ENCODE measurements at regions not wholly inside any gene's neighbourhood (a gene's known extent, or its start where the extent isn't known, plus 50 kb on each side); places are given as distances from the start of the nearest gene placed in this dataset.

DNA sequence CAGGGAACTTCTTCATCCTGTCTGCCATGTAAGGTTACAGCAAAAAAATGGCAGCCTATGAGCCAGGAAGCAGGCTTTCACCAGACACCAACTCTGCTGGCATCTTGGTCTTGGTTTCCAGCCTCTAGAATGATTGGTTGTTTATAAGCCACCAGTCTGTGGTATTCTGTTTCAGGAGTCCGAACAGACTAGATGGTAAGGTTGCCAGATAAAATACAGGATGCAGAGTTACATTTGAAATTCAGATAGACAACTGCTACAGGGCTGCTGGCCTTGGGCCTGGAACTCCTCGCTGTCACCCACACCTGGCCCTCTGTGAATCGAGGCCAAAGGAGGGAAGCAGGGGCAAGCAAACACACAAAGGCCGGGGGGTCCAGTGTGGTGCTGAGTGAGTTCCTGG, 478.8 kb upstream of the CCL2 start:
- 74 to 90% methylated on average over 4 of the region's 4 CpGs for WGBS, 2 donors
- no peak overlapping the region for H3K4me3 ChIP-seq

DNA sequence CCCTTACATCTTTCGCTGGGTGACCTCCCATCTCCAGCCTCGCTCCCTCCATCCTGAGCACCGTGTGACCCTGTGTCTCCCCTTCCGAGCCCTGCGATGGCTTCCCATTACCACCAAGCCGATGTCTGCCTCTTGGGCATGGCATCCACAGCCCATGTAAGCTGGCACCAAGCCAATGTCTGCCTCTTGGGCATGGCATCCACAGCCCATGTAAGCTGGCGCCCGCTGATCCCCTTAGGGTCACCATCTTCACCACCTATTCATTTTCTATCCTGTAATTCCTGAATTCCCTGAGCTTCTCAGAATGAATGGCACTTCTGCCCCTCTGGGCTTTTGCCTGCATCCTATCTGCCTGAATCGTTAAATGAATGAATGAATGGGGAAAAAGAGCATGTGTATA, 478.2 kb upstream of the CCL2 start:
- Histone ChIP-seq H3K4me3 (no peak overlapping the region), H3K27ac (no peak overlapping the region), H3K4me1 (no peaks in the 10 kb centered on the region), H3K36me3 (no peaks in the 10 kb centered on the region), H3K9me3 (no peaks in the 10 kb centered on the region), H3K27me3 (no peaks in the 10 kb centered on the region)
- TF ChIP-seq EP300 (IDR thresholded peaks at IDR 0.05) = no peak
- TF ChIP-seq, protein P1, sequence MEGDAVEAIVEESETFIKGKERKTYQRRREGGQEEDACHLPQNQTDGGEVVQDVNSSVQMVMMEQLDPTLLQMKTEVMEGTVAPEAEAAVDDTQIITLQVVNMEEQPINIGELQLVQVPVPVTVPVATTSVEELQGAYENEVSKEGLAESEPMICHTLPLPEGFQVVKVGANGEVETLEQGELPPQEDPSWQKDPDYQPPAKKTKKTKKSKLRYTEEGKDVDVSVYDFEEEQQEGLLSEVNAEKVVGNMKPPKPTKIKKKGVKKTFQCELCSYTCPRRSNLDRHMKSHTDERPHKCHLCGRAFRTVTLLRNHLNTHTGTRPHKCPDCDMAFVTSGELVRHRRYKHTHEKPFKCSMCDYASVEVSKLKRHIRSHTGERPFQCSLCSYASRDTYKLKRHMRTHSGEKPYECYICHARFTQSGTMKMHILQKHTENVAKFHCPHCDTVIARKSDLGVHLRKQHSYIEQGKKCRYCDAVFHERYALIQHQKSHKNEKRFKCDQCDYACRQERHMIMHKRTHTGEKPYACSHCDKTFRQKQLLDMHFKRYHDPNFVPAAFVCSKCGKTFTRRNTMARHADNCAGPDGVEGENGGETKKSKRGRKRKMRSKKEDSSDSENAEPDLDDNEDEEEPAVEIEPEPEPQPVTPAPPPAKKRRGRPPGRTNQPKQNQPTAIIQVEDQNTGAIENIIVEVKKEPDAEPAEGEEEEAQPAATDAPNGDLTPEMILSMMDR (IDR thresholded peaks at IDR 0.05) = no peak
- TF ChIP-seq POLR2A (IDR thresholded peaks at IDR 0.05) = no peak
- 74 to 89% methylated on average over 9 of the region's 9 CpGs for WGBS, 2 donors
- DNase-seq (ENCODE audit: low spot score in 2 of 2) = no peak

More for the DNA sequence above, 478.8 kb upstream of the CCL2 start:
- no peak overlapping the region for H3K27ac ChIP-seq
- H3K4me1 ChIP-seq = no peaks in the 10 kb centered on the region
- TF ChIP-seq EP300 (IDR thresholded peaks at IDR 0.05) (no peak), POLR2A (IDR thresholded peaks at IDR 0.05) (no peak)
- TF ChIP-seq, protein P1 (IDR thresholded peaks at IDR 0.05) = no peak
- no peaks in the 10 kb centered on the region for H3K36me3 ChIP-seq
- H3K9me3 ChIP-seq = no peaks in the 10 kb centered on the region
- H3K27me3 ChIP-seq = no peaks in the 10 kb centered on the region
- no peak for DNase-seq (ENCODE audit: low spot score in 2 of 2)

DNA sequence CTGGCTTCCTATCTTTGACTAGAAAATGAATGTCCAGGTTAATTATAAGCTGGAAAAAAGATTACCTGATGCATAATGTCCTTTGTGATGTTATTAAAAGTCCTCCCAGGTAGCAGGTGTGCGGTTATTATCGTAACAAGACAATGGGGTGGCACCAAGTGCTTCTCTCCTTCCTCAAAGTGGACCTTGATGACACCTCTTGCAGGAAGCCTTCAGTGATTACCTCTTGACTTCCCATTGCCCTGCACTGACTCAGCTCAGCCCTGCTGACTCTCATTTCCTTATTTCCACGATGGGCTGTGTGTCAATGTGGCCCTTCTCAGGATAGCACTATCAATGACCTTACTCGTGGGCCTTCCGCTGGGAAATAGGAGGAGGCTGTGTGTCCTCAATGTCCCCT, 477.4 kb upstream of the CCL2 start:
- no peak overlapping the region for H3K4me3 ChIP-seq
- no peak for TF ChIP-seq POLR2A (IDR thresholded peaks at IDR 0.05)
- TF ChIP-seq, protein P1 (IDR thresholded peaks at IDR 0.05) = no peak
- no peak for TF ChIP-seq EP300 (IDR thresholded peaks at IDR 0.05)
- no peaks in the 10 kb centered on the region for H3K4me1 ChIP-seq
- WGBS, 2 donors = 69 to 77% methylated on average over 5 of the region's 5 CpGs
- H3K27me3 ChIP-seq = no peaks in the 10 kb centered on the region
- H3K27ac ChIP-seq = no peak overlapping the region
- H3K9me3 ChIP-seq = no peaks in the 10 kb centered on the region
- H3K36me3 ChIP-seq = no peaks in the 10 kb centered on the region
- no peak for DNase-seq (ENCODE audit: low spot score in 2 of 2)

DNA sequence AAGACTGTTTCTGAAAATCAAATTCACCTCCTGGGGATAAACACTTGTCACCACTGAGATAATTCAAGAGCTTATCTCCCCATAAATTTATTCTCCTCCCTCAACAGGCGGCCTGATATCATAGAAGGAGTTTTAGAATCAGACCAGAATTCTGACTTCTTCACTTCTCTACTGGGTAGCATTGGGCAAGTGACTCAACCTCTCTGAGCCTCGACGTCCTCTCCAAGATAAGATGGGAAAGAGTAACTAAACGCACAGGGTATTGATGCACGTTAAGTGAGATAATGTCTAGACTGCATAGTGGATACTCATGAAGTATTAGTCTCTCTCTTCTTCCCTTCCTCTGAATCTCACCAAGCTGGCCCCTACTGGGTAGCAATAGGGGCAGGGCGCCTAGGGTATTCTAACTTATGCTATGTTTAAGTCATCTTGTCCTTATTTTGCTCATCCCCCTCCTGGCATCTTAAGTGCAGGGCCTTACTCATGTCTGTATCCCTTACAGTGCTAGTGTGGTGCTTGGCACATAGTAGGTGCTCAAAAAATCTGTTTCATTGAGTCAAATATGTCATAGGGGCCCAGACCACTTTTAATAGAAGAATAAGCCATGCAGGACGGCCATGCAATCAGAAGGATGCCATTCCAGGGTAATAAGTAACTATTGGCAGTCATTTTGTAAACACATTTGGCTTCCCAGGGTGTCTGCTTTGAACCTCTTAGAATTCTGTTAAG, 476.4 kb upstream of the CCL2 start:
- DNase-seq (ENCODE audit: low spot score in 2 of 2) = no peak
- H3K27ac ChIP-seq = no peak overlapping the region
- 70 to 77% methylated on average over 7 of the region's 7 CpGs for WGBS, 2 donors
- H3K36me3 ChIP-seq = no peaks in the 10 kb centered on the region
- H3K4me3 ChIP-seq = no peak overlapping the region
- TF ChIP-seq, protein P1 (IDR thresholded peaks at IDR 0.05) = no peak
- TF ChIP-seq EP300 (IDR thresholded peaks at IDR 0.05) (no peak), POLR2A (IDR thresholded peaks at IDR 0.05) (no peak)
- no peaks in the 10 kb centered on the region for H3K27me3 ChIP-seq
- H3K9me3 ChIP-seq = no peaks in the 10 kb centered on the region
- no peaks in the 10 kb centered on the region for H3K4me1 ChIP-seq

DNA sequence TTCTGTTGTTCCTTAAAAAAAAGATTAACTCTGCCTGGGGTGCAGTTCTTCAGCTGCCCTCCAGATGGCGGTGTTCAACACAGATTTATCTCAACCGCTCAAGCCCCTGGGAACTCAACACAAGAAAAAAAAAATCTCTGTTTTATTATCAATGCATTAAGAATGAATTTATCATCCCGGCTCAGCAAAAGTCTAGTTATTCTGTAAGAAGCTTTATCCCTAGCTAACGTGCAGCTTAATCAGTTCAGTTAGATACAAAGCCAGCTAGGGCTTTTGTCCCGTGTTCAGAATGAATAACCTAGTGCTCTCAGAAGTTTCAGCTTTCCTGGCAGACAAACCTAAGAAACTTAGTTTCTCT, 475.9 kb upstream of the CCL2 start:
- Histone ChIP-seq H3K4me1 (no peaks in the 10 kb centered on the region), H3K27ac (no peak overlapping the region), H3K36me3 (no peaks in the 10 kb centered on the region), H3K9me3 (no peaks in the 10 kb centered on the region), H3K4me3 (no peak overlapping the region), H3K27me3 (no peaks in the 10 kb centered on the region)
- 6 to 7% methylated on average over 5 of the region's 5 CpGs for WGBS, 2 donors
- TF ChIP-seq EP300 (IDR thresholded peaks at IDR 0.05) = no peak
- TF ChIP-seq, protein P1 (IDR thresholded peaks at IDR 0.05) = peak; percentile 70 to 99 (median 91)
- peak; percentile 26 to 61 for DNase-seq (ENCODE audit: low spot score in 2 of 2)
